ENCODE measurements at regions not wholly inside any gene's neighbourhood (a gene's known extent, or its start where the extent isn't known, plus 50 kb on each side); places are given as distances from the start of the nearest gene placed in this dataset.

- TF ChIP-seq EZH2phosphoT487 (IDR thresholded peaks at IDR 0.05; ENCODE audit: insufficient read depth, low read depth) (no peak), EZH2 (IDR thresholded peaks at IDR 0.05; ENCODE audit: insufficient read depth, poor library complexity, severe bottlenecking) (no peak)
Measured at GRCh38 chr7:13540429-13540828, 449.0 kb downstream of the ETV1 start.

All from GM23248 (cell line).